GM12878 (cell line): ENCODE measurements at regions not wholly inside any gene's neighbourhood (a gene's known extent, or its start where the extent isn't known, plus 50 kb on each side); places are given as distances from the start of the nearest gene placed in this dataset.

Experiments
- BCL11A ChIP-seq: IDR thresholded peaks from 2 replicates; pipeline ENCODE4 v1.6.1; 2011; ENCODE audit warnings: low read depth, low read length
- CREB1 ChIP-seq: IDR thresholded peaks from 2 replicates; pipeline ENCODE4 v1.6.1; 2012; ENCODE audit warnings: low read depth, mild to moderate bottlenecking, inconsistent platforms
- DPF2 ChIP-seq: fragments of 450-650 bp; IDR thresholded peaks from 2 replicates; pipeline ENCODE4 v1.6.1; 2017; ENCODE audit warnings: mild to moderate bottlenecking
- EP300 ChIP-seq, 2 experiments: fragments of 150-350 bp in 1 of 2; IDR thresholded peaks; 2 replicates each; pipeline ENCODE4 v1.6.1; 2011 to 2012; ENCODE audit warnings: low read depth in 2 of 2, low read length in 2 of 2, borderline replicate concordance in 1 of 2, improper control_type of control experiment in 1 of 2, inconsistent platforms in 1 of 2; ENCODE audit not compliant: control insufficient read depth in 1 of 2
- ESRRA ChIP-seq: IDR thresholded peaks from 2 replicates; pipeline ENCODE4 v1.6.1; 2012; ENCODE audit warnings: mild to moderate bottlenecking, low read length, improper control_type of control experiment
- EZH2 ChIP-seq: IDR thresholded peaks from 2 replicates; pipeline ENCODE4 v1.6.1; 2012; ENCODE audit warnings: low read depth, mild to moderate bottlenecking, control low read depth, inconsistent platforms, low read length, borderline replicate concordance; ENCODE audit not compliant: control insufficient read depth
- FOS ChIP-seq: IDR thresholded peaks from 3 replicates; pipeline ENCODE4 v1.6.1; 2011; ENCODE audit warnings: borderline replicate concordance; ENCODE audit not compliant: insufficient read length; ENCODE audit errors: extremely low read depth
- FOXM1 ChIP-seq: IDR thresholded peaks from 2 replicates; pipeline ENCODE4 v1.6.1; 2012; ENCODE audit warnings: low read depth, mild to moderate bottlenecking, inconsistent platforms, low read length, moderate library complexity
- GABPA ChIP-seq: IDR thresholded peaks from 2 replicates; pipeline ENCODE4 v1.6.1; 2014; ENCODE audit warnings: antibody characterized with exemption, low read depth, mild to moderate bottlenecking, inconsistent platforms
- HDAC6 ChIP-seq: fragments of 200-600 bp; sonication (generic); IDR thresholded peaks from one replicate; pipeline ENCODE4 v1.8.0; 2017; ENCODE audit warnings: antibody characterized with exemption; ENCODE audit not compliant: unreplicated experiment
- JUND ChIP-seq: IDR thresholded peaks from 2 replicates; pipeline ENCODE4 v1.6.1; 2012; ENCODE audit warnings: low read depth, mild to moderate bottlenecking, low read length, improper control_type of control experiment, moderate library complexity
- KDM1A ChIP-seq: fragments of 200-600 bp; sonication (generic); IDR thresholded peaks from 2 replicates; pipeline ENCODE4 v1.6.1; 2016; ENCODE audit warnings: borderline replicate concordance
- PAX8 ChIP-seq: fragments of 450-650 bp; IDR thresholded peaks from 2 replicates; pipeline ENCODE4 v1.6.1; 2017; ENCODE audit warnings: mild to moderate bottlenecking, moderate library complexity
- SIX5 ChIP-seq: IDR thresholded peaks from 2 replicates; pipeline ENCODE4 v1.6.1; 2011; ENCODE audit warnings: mild to moderate bottlenecking, low read depth, low read length, moderate library complexity; ENCODE audit not compliant: severe bottlenecking
- SREBF1 ChIP-seq: IDR thresholded peaks from 2 replicates; pipeline ENCODE4 v1.6.1; 2012; ENCODE audit warnings: mild to moderate bottlenecking, low read length
- TAF1 ChIP-seq: IDR thresholded peaks from 2 replicates; pipeline ENCODE4 v1.6.1; 2011; ENCODE audit warnings: mild to moderate bottlenecking, low read depth, low read length, borderline replicate concordance
- TCF3 ChIP-seq: IDR thresholded peaks from 2 replicates; pipeline ENCODE4 v1.6.1; 2012; ENCODE audit warnings: low read depth, mild to moderate bottlenecking, low read length, borderline replicate concordance; ENCODE audit not compliant: insufficient read depth
- ZNF384 ChIP-seq: IDR thresholded peaks from 2 replicates; pipeline ENCODE4 v1.6.1; 2012; ENCODE audit warnings: low read depth, mild to moderate bottlenecking, low read length, improper control_type of control experiment, borderline replicate concordance
- ZNF622 ChIP-seq: fragments of 450-650 bp; IDR thresholded peaks from 2 replicates; pipeline ENCODE4 v1.6.1; 2017; ENCODE audit warnings: mild to moderate bottlenecking, inconsistent platforms
- TF ChIP-seq, protein P1 (sequence below): fragments of 450-650 bp; formaldehyde crosslinking; IDR thresholded peaks from 2 replicates; pipeline ENCODE4 v1.5.0; 2022; ENCODE audit warnings: mild to moderate bottlenecking, missing genetic modification characterization
- TF ChIP-seq, protein P2 (sequence below): IDR thresholded peaks from 2 replicates; pipeline ENCODE4 v1.6.1; 2012; ENCODE audit warnings: low read length, inconsistent platforms
- TF ChIP-seq, protein P3 (sequence below): fragments of 450-650 bp; IDR thresholded peaks from 2 replicates; pipeline ENCODE4 v1.6.1; 2017; ENCODE audit warnings: borderline replicate concordance

DNA sequence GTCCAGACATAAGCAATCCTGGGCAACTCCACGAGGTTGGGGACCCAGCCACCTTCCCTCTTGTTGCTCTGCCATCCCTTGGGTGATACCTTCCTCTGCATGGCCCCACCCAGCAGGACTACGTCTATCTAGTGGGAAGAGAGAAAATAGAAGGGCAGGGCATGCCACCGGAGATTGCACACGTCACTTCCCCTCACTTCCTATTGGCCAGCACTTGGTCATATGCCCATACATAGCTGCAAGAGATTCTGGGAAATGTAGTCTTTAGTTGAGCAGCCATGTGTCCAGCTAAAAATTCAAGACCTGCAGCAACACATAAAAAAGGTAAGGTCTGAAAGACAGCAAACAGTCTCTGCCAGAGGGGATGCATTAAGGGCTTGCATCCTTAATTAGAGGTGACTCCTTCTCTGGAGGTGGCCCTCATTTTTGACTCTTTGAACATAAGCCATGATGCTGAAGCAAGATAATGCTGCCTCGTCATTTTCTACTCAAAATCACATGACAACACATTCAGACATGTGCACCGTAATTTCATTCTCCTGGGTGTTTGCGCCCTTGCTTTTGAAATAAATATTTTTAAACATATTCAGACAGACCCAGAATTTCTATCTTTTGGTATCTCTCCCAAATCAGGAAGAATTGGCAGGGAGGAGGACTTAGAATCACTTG lies 91.8 kb upstream of the PWP1 start (continued):
- TF ChIP-seq, protein P1, sequence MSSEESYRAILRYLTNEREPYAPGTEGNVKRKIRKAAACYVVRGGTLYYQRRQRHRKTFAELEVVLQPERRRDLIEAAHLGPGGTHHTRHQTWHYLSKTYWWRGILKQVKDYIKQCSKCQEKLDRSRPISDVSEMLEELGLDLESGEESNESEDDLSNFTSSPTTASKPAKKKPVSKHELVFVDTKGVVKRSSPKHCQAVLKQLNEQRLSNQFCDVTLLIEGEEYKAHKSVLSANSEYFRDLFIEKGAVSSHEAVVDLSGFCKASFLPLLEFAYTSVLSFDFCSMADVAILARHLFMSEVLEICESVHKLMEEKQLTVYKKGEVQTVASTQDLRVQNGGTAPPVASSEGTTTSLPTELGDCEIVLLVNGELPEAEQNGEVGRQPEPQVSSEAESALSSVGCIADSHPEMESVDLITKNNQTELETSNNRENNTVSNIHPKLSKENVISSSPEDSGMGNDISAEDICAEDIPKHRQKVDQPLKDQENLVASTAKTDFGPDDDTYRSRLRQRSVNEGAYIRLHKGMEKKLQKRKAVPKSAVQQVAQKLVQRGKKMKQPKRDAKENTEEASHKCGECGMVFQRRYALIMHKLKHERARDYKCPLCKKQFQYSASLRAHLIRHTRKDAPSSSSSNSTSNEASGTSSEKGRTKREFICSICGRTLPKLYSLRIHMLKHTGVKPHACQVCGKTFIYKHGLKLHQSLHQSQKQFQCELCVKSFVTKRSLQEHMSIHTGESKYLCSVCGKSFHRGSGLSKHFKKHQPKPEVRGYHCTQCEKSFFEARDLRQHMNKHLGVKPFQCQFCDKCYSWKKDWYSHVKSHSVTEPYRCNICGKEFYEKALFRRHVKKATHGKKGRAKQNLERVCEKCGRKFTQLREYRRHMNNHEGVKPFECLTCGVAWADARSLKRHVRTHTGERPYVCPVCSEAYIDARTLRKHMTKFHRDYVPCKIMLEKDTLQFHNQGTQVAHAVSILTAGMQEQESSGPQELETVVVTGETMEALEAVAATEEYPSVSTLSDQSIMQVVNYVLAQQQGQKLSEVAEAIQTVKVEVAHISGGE (CRISPR knock-in tag), result no peak
- TF ChIP-seq BCL11A (no peak), FOS (no peak), SIX5 (peak; percentile 38), SREBF1 (no peak), ESRRA (no peak), TAF1 (no peak), FOXM1 (no peak), DPF2 (no peak), TCF3 (no peak), KDM1A (no peak), HDAC6 (no peak), EP300 (IDR thresholded peaks at IDR 0.05; ENCODE audit: borderline replicate concordance in 1 of 2, control insufficient read depth in 1 of 2, low read depth in 2 of 2, low read length in 2 of 2) (no peak), CREB1 (no peak; the same call in 1 of the 2 replicates), ZNF384 (no peak), PAX8 (no peak), GABPA (peak; percentile 56; the same call in 1 of the 2 replicates), ZNF622 (no peak), EZH2 (no peak), JUND (no peak)
- TF ChIP-seq, protein P2, sequence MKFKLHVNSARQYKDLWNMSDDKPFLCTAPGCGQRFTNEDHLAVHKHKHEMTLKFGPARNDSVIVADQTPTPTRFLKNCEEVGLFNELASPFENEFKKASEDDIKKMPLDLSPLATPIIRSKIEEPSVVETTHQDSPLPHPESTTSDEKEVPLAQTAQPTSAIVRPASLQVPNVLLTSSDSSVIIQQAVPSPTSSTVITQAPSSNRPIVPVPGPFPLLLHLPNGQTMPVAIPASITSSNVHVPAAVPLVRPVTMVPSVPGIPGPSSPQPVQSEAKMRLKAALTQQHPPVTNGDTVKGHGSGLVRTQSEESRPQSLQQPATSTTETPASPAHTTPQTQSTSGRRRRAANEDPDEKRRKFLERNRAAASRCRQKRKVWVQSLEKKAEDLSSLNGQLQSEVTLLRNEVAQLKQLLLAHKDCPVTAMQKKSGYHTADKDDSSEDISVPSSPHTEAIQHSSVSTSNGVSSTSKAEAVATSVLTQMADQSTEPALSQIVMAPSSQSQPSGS, result no peak
- TF ChIP-seq, protein P3, sequence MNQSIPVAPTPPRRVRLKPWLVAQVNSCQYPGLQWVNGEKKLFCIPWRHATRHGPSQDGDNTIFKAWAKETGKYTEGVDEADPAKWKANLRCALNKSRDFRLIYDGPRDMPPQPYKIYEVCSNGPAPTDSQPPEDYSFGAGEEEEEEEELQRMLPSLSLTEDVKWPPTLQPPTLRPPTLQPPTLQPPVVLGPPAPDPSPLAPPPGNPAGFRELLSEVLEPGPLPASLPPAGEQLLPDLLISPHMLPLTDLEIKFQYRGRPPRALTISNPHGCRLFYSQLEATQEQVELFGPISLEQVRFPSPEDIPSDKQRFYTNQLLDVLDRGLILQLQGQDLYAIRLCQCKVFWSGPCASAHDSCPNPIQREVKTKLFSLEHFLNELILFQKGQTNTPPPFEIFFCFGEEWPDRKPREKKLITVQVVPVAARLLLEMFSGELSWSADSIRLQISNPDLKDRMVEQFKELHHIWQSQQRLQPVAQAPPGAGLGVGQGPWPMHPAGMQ, result no peak
